Activated CD8-positive, alpha-beta T cell treated with anti-CD3 and anti-CD28 coated beads for 36 hours (primary cell): ENCODE measurements at regions not wholly inside any gene's neighbourhood (a gene's known extent, or its start where the extent isn't known, plus 50 kb on each side); places are given as distances from the start of the nearest gene placed in this dataset.

ENCODE experiments used
- ATAC-seq: fragments of 200-7000 bp; cut with Tn5 transposase; one replicate; pipeline ENCODE4 v1.10.0; 2021; ENCODE audit warnings: mild to moderate bottlenecking, moderate library complexity
- CTCF ChIA-PET: fragments of 350-600 bp; sonication (Branson Sonifier 250); formaldehyde crosslinking; loops from one replicate; lab custom pipeline; 2021; ENCODE audit warnings: antibody characterized with exemption; lab: Charles Lee
- POLR2A ChIA-PET: fragments of 350-600 bp; sonication (Branson Sonifier 250); formaldehyde crosslinking; loops from one replicate; lab custom pipeline; 2021; ENCODE audit warnings: antibody characterized with exemption; lab: Charles Lee
- DNase-seq: peaks from one replicate; pipeline ENCODE4 v3.0.0-alpha.2; 2020
- H3K27ac Mint-ChIP-seq: one replicate; pipeline ENCODE4 v1.8.0; 2021; ENCODE audit warnings: mild to moderate bottlenecking, mixed read lengths
- H3K27me3 Mint-ChIP-seq: one replicate; pipeline ENCODE4 v1.8.0; 2021; ENCODE audit warnings: mixed read lengths
- H3K36me3 Mint-ChIP-seq: one replicate; pipeline ENCODE4 v1.8.0; 2021; ENCODE audit warnings: low read depth, mixed read lengths
- H3K4me1 Mint-ChIP-seq: one replicate; pipeline ENCODE4 v1.8.0; 2021; ENCODE audit warnings: low read depth, mixed read lengths
- H3K4me3 Mint-ChIP-seq: one replicate; pipeline ENCODE4 v1.8.0; 2021; ENCODE audit warnings: mild to moderate bottlenecking, moderate library complexity, mixed read lengths
- H3K9me3 Mint-ChIP-seq: one replicate; pipeline ENCODE4 v1.8.0; 2021; ENCODE audit warnings: mixed read lengths
- intact Hi-C: fragments of 100-400 bp; cut with micrococcal nuclease; formaldehyde crosslinking; loops from one replicate; pipeline ENCODE4 v1.10.0; 2022
- TF ChIP-seq, protein P1 (sequence below): fragments of 200-600 bp; IDR thresholded peaks from one replicate; pipeline ENCODE4 v1.8.0; 2022; ENCODE audit warnings: antibody characterized with exemption, mild to moderate bottlenecking

DNA sequence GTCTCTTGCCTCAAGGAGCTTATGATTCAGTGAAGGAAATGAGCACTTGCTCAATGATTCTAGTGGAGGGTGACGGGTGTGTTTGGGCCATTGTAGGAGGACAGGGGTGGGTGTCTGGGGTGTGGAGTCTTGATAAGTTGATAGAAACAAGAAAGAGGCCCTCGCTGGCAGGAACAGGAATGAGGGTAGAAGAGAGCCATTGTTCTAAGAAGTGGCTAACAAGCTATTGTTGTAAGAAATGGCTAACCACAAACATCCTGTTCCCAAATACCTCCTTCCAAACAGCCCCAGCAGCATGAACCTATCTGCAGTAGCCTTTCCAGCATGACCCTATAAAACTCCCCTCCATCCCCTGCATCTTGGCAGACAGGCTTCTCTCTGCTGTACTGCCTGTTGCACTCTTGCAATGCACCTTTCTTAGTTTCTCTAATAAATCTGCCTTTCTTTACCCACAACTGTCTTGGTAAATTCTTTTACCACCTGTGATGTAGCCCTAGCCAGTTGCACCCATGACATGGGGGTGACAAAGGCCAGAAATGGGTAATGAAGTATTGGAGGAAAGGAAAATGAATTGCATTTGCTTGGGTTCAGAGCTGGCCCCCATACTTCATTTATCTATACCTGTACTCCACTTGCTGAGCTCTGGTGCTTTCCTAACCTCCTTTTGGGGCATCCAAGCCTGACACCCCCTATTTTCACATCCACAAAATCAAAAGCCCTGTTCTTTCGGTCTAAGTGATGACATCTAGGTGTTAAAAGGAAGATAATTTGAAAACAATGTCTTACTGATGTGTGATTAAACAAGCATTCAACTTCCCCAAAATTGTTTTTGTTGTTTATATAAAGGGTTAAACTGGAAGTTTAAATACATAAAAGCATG is 389.1 kb downstream of the GRIN2B start:
- Mint-ChIP-seq H3K9me3 (no peaks in the 10 kb centered on the region), H3K27ac (no peak overlapping the region), H3K27me3 (peaks cover 5% of the 10 kb centered on the region), H3K4me3 (no peak overlapping the region), H3K36me3 (no peaks in the 10 kb centered on the region), H3K4me1 (peaks cover 4% of the 10 kb centered on the region)
- no peak for DNase-seq
- POLR2A ChIA-PET, result no interaction called here
- no peak for ATAC-seq
- CTCF ChIA-PET, result interaction anchor here (1.3 kb wide), 1 partner anchor 11 kb away, joined by 4 read pairs; no protein-coding TSS in a partner anchor
- intact Hi-C loops, result no loop called here
- TF ChIP-seq, protein P1, sequence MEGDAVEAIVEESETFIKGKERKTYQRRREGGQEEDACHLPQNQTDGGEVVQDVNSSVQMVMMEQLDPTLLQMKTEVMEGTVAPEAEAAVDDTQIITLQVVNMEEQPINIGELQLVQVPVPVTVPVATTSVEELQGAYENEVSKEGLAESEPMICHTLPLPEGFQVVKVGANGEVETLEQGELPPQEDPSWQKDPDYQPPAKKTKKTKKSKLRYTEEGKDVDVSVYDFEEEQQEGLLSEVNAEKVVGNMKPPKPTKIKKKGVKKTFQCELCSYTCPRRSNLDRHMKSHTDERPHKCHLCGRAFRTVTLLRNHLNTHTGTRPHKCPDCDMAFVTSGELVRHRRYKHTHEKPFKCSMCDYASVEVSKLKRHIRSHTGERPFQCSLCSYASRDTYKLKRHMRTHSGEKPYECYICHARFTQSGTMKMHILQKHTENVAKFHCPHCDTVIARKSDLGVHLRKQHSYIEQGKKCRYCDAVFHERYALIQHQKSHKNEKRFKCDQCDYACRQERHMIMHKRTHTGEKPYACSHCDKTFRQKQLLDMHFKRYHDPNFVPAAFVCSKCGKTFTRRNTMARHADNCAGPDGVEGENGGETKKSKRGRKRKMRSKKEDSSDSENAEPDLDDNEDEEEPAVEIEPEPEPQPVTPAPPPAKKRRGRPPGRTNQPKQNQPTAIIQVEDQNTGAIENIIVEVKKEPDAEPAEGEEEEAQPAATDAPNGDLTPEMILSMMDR, result no peak

- TF ChIP-seq, protein P1, result no peak
- CTCF ChIA-PET, result interaction anchor here (1.3 kb wide), 1 partner anchor 12 kb away, joined by 4 read pairs; no protein-coding TSS in a partner anchor
Observed at GRCh38 chr12:13591488-13591887, 389.9 kb downstream of the GRIN2B start.

DNA sequence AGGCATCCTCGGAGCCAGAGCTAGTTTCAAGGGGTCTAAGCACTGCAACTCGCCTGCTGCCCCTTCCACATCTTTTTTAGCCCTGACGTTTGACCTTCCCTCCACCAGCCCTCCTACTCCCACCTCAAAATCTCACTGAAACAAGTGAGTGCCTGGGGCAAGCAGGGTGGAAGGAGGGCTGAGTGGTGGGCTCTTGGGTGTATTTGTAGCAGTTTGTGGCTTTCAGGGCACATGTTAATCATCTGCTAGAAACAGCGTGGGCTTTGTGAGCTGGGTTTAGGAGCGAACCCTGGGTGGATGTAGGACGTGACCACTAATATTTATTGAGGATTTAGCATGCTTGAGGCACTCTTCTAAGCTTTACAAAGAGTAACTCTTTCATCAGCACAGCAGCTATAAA is 390.3 kb downstream of the GRIN2B start:
- POLR2A ChIA-PET, result no interaction called here
- TF ChIP-seq, protein P1, result no peak
- DNase-seq (no peak), ATAC-seq (no peak)
- Mint-ChIP-seq H3K4me3 (no peak overlapping the region), H3K27ac (no peak overlapping the region), H3K27me3 (peaks cover 7% of the 10 kb centered on the region), H3K36me3 (no peaks in the 10 kb centered on the region), H3K4me1 (peaks cover 4% of the 10 kb centered on the region), H3K9me3 (no peaks in the 10 kb centered on the region)
- CTCF ChIA-PET, result interaction anchor here (1.3 kb wide), 1 partner anchor 12 kb away, joined by 4 read pairs; no protein-coding TSS in a partner anchor
- intact Hi-C loops, result no loop called here

More at GRCh38 chr12:13591488-13591887, 389.9 kb downstream of the GRIN2B start:
- Mint-ChIP-seq H3K36me3 (no peaks in the 10 kb centered on the region), H3K27me3 (peaks cover 7% of the 10 kb centered on the region), H3K4me3 (no peak overlapping the region), H3K4me1 (peaks cover 4% of the 10 kb centered on the region), H3K9me3 (no peaks in the 10 kb centered on the region), H3K27ac (no peak overlapping the region)
- no peak for ATAC-seq
- DNase-seq, result no peak
- POLR2A ChIA-PET, result no interaction called here
- intact Hi-C loops, result no loop called here

- CTCF ChIA-PET, result interaction anchor here (1.0 to 1.3 kb wide), 2 partner anchors 13 to 333 kb away, joined by 3 to 4 read pairs; no protein-coding TSS in a partner anchor
- Mint-ChIP-seq H3K27me3 (peaks cover 7% of the 10 kb centered on the region), H3K4me1 (peaks cover 4% of the 10 kb centered on the region), H3K9me3 (no peaks in the 10 kb centered on the region), H3K36me3 (no peaks in the 10 kb centered on the region), H3K4me3 (no peak overlapping the region), H3K27ac (no peak overlapping the region)
- TF ChIP-seq, protein P1, result no peak
- intact Hi-C loops, result no loop called here
- POLR2A ChIA-PET, result no interaction called here
- no peak for ATAC-seq
- no peak for DNase-seq
Observed at GRCh38 chr12:13588574-13588973, 392.0 kb downstream of the EMP1 start.
